ENCODE measurements at regions not wholly inside any gene's neighbourhood (a gene's known extent, or its start where the extent isn't known, plus 50 kb on each side); places are given as distances from the start of the nearest gene placed in this dataset.

GRCh38 chr2:180842461-180842860, 137.9 kb upstream of the UBE2E3 start:
- TF ChIP-seq CTCF (IDR thresholded peaks at IDR 0.05 in 8 of 11, conservative IDR thresholded peaks at IDR 0.05 in 3 of 11) (no peak), POLR2AphosphoS5 (IDR thresholded peaks at IDR 0.05) (no peak), POLR2A (IDR thresholded peaks at IDR 0.05) (no peak)

Measured in spleen (tissue), 7 donors.